ENCODE measurements at regions not wholly inside any gene's neighbourhood (a gene's known extent, or its start where the extent isn't known, plus 50 kb on each side); places are given as distances from the start of the nearest gene placed in this dataset.

GRCh38 chr3:177512945-177513814, 315.9 kb upstream of the TBL1XR1 start:
- no peak for DNase-seq (ENCODE audit: low spot score)

- DNase-seq (ENCODE audit: low spot score) = no peak
These were observed 316.7 kb upstream of the TBL1XR1 start for GRCh38 chr3:177513815-177514610.

DNA sequence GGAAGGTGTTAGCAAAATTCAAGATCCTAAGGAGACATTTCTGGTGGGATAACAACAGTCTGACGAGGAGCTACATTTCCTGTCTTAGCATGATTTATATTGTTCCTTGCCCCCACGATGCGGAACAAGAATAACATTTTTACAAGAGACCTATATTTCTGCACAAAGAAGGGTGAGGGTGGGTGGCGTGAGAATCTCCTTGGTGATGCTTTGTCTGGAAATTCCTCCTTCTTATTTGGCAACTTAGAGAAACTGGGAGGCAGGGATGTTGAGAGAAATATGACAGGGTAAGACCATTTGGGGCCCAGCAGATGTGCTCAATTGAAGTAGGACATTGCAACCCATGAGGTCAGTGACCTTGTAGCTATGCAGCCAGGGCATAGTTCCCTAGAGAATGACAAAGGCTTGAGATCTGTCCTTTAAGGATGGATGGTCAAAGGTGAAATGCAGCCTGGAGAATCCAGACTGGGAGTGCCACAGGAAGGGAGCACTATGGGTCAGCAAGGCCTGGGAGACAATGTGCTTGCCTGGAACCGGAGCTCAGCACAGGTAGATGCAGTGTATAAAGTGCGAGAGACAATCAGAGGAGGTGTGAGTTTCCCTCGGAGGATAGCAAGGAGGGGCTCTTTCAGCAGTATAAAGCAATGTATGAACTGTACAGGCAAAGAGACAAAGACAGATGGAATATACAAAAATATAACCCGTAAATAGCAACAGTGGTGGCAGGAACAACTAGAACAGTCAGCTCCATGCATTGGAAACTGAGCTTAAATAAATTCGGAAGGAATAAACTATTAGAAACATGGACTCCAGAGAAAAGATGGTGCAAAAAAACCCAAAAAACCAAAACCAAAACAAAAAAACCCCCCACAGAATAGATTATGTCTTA, 317.6 kb upstream of the TBL1XR1 start:
- DNase-seq (ENCODE audit: low spot score) = no peak

- no peak for DNase-seq (ENCODE audit: low spot score)
These were observed 318.5 kb upstream of the TBL1XR1 start for GRCh38 chr3:177515786-177516157.

GRCh38 chr3:177516158-177517011, 319.1 kb upstream of the TBL1XR1 start:
- no peak for DNase-seq (ENCODE audit: low spot score)

DNA sequence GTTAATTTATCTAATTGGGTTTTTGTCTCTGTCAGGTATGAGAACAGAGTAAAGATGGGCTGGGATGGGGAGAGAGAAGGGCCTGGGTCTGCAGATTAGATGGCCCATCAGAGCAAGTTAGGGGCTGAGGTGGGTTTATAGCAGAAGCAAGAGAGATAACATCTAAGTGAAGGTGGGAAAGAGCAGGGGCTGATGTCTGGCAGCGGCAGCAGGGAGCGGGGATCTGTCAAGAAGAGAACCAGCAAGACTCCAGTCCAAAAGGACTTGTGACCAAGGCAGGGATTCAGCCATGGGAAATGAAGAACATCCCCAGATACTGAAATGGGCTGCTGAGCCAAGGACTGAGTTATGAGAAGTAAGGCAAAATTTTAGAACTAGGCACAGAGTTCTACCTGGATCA, 320.6 kb upstream of the TBL1XR1 start:
- DNase-seq (ENCODE audit: low spot score) = no peak

DNA sequence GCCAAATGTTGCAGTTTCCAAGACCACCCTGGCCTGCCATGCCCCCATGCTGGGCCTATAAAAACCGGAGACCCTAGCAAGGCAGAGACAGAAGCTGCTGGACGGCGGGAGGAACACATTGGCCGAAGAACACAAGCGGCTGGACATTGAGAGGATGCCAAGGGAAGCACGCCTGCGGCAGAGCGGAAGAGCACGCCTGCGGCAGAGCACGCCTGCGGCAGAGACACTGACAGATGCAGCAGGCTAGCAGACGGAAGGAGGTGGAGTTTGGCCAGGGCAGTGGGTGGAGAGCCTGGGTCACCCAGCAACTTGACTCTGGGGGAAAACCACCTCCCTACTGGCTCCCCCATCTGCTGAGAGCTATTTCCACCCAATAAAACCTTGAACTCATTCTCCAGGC, 322.3 kb upstream of the TBL1XR1 start:
- no peak for DNase-seq (ENCODE audit: low spot score)

DNA sequence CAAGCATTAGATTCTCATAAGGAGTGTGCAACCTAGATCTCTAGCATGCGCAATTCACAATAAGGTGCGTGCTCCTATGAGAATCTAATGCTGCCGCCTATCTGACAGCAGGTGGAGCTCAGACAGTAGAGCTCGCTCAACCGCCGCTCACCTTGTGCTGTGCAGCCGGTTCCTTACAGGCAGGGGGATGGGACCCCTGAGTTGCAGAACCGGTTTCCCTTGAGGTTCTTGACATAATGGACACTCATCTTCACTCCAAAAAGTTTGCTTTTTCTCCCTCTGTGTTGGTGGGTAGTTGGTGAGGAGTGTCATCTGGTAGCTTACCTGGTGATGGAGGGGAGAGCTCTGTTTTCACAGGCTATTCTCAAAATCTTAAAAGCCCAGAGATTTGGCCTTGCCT, 324.0 kb upstream of the TBL1XR1 start:
- no peak for DNase-seq (ENCODE audit: low spot score)

GRCh38 chr3:177522051-177522450, 324.8 kb upstream of the TBL1XR1 start:
- DNase-seq (ENCODE audit: low spot score) = no peak

- no peak for DNase-seq (ENCODE audit: low spot score)
These were observed 325.9 kb upstream of the TBL1XR1 start for GRCh38 chr3:177523067-177523675.

GRCh38 chr3:177523872-177524438, 326.7 kb upstream of the TBL1XR1 start:
- no peak for DNase-seq (ENCODE audit: low spot score)

- no peak for DNase-seq (ENCODE audit: low spot score)
These were observed 327.5 kb upstream of the TBL1XR1 start for GRCh38 chr3:177524742-177525141.

- no peak for DNase-seq (ENCODE audit: low spot score)
These were observed 328.1 kb upstream of the TBL1XR1 start for GRCh38 chr3:177525414-177525813.

DNA sequence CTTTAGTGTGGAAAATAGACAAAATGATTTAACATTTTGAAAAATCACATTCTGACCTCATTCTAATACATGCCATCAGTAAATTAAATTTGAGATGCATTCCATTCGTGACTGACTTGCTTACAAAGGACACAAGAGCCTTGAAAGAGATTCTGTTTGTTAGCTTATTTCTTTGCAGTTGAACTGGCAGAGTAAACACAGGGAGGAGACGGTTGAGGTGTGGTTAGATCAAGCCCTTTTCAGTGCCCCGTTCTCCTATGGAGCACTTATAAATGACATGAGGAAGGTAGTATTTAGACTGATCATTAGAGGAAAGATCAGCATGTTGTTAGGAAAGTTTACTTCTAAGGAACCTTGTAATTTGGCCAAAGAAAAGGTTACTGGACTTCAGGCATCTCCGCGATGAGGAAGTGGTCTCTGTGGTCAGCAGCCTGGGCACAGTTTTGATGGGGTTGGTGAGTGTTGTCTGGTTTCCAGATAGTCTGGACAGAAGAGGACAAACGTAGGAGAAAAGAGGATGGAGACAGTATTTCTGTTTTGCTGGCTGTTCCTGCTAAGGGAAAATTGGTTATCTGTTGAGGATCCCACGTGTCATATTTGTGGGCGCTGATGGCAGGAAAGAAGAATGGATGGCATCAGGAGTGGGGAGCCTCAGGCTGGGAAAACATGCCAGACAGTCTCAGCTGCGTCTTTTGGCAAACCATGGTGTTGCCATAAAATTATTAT, 328.9 kb upstream of the TBL1XR1 start:
- no peak for DNase-seq (ENCODE audit: low spot score)

DNA sequence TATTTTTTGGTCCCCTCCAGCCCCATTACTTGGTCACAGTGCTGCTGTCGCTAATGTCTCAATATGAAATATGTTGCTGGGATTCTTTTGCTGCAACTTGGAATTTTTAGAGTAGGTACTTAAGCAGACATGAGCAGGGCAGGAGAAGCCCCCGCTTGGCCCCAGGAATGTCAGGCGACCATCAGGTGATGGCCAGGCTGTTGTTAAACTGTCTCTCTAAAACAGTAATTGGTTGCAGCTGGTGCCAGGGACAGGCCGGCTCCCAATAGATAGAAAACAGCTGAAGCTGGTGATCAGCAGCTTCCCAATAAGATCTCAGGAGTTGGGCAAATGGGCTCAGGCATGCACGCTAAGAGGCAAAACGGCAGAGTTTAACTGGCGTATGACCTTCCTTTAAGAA, 329.9 kb upstream of the TBL1XR1 start:
- no peak for DNase-seq (ENCODE audit: low spot score)

DNA sequence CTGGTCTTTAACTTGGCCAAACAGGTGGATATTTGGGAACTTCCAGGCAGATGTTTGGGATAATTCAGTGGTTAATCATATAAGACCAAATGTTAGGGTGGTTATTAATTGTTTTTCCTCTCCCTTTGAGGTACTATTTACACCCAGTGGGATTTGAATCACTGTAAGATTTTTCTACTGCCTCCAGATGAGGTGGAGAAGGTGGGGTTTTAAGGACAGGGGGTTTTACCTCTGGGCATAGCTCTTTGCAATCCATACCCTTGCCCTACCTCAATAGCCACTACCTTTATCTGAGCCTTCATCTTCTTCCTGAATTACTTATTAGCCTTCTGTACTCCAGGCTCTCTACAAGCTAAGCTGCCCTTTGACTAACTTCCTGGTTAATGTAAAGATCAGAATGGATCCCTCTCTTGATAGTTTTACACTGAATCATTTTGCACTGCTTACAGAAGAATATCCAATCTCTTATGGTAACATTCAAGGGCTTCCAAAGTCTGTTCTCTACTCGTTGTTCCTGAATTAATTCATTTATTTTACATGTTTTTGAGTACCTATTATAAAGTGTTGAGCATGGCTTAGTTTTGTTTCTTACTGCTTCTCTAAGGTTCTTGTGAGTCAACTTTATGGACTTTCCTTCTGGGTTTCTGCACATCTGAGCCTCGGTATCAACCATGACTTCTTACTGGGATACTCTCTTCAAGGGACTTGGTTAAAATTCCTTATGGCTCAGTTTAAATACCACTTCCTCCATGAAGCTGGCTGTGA, 331.2 kb upstream of the TBL1XR1 start:
- DNase-seq (ENCODE audit: low spot score) = no peak

GRCh38 chr3:177529071-177529550, 331.8 kb upstream of the TBL1XR1 start:
- DNase-seq (ENCODE audit: low spot score) = no peak

DNA sequence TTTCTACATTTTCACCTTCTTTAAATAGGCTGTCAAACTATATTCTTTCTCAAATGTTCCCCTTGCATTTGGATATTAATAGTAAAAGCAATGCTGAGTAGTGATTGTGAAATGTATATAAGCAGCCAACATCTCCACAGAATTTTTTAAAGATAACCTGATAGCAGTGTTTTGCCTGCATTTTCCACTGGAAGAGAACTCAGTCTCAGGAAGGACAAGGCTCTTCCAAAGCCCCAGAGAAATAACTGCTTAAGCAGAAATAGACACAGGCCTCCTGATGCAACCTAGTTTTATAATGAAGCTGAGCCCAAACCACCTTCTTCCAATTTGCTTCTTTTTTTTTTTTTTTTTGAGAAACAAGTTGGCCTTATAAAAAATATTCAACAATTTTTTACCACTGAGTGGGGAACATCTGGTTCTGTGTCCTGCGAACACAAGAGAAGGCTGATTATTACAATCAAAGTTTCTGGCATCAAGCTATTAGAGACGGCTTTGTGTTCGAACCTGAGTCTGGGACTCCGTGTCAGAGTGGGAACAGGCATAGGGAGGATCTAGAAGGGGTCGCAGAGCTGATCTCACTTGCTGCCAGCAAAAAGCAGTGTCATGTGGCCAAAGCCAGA, 332.5 kb upstream of the TBL1XR1 start:
- DNase-seq (ENCODE audit: low spot score) = no peak

GRCh38 chr3:177530908-177531307, 333.6 kb upstream of the TBL1XR1 start:
- no peak for DNase-seq (ENCODE audit: low spot score)

Data from NAMALWA (cell line).